Astrocyte (in vitro differentiated cells and primary cell): ENCODE measurements at regions not wholly inside any gene's neighbourhood (a gene's known extent, or its start where the extent isn't known, plus 50 kb on each side); places are given as distances from the start of the nearest gene placed in this dataset.

Source experiments
- CTCF ChIP-seq: IDR thresholded peaks from 2 replicates; pipeline ENCODE4 v1.5.1; 2011; ENCODE audit warnings: low read depth, mild to moderate bottlenecking, inconsistent platforms, low read length, moderate library complexity; ENCODE audit not compliant: insufficient read depth
- EZH2 ChIP-seq: IDR thresholded peaks from 2 replicates; pipeline ENCODE4 v1.6.1; 2012; ENCODE audit warnings: mild to moderate bottlenecking, low read length, inconsistent platforms; ENCODE audit not compliant: insufficient read depth

GRCh38 chr12:73301530-73301929, 1029.4 kb downstream of the TRHDE start:
- no peak for TF ChIP-seq CTCF
- TF ChIP-seq EZH2, result no peak
